ENCODE measurements at regions not wholly inside any gene's neighbourhood (a gene's known extent, or its start where the extent isn't known, plus 50 kb on each side); places are given as distances from the start of the nearest gene placed in this dataset.

GRCh38 chrX:7307720-7308119 is 159.8 kb upstream of the PUDP start:
- Mint-ChIP-seq H3K36me3 (peaks cover 5% of the 10 kb centered on the region), H3K9me3 (peaks cover under 1% of the 10 kb centered on the region), H3K4me1 (ENCODE audit: low read depth in 2 of 2) (no peaks in the 10 kb centered on the region), H3K4me3 (no peak overlapping the region), H3K27ac (no peak overlapping the region), H3K27me3 (no peaks in the 10 kb centered on the region)
- ATAC-seq (no peak), DNase-seq (ENCODE audit: low spot score) (no peak)

DNA sequence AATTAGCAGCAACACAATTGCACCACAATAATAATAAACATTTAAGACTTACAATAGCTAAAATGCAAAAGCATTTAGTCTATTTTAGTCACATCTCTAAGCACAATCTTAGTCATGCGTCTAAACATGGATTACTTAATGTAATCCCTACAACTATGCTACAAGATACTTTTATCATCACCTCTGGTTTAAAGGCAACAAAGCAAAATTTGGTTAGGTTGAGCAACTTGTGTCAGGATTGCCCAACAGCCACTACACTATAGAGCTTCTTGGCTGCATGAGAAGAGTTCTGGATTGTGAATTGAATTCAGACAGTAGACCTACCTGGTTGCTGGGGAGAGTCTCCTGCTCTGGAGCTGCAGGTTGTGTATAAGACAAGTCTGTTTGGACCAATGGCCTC is 146.5 kb upstream of the PUDP start:
- H3K27me3 Mint-ChIP-seq: no peaks in the 10 kb centered on the region
- H3K4me3 Mint-ChIP-seq: no peak overlapping the region
- no peak for ATAC-seq
- no peak for DNase-seq (ENCODE audit: low spot score)
- no peaks in the 10 kb centered on the region for H3K4me1 Mint-ChIP-seq (ENCODE audit: low read depth in 2 of 2)
- H3K9me3 Mint-ChIP-seq: no peaks in the 10 kb centered on the region
- H3K27ac Mint-ChIP-seq: no peak overlapping the region
- peaks cover 4% of the 10 kb centered on the region for H3K36me3 Mint-ChIP-seq

DNA sequence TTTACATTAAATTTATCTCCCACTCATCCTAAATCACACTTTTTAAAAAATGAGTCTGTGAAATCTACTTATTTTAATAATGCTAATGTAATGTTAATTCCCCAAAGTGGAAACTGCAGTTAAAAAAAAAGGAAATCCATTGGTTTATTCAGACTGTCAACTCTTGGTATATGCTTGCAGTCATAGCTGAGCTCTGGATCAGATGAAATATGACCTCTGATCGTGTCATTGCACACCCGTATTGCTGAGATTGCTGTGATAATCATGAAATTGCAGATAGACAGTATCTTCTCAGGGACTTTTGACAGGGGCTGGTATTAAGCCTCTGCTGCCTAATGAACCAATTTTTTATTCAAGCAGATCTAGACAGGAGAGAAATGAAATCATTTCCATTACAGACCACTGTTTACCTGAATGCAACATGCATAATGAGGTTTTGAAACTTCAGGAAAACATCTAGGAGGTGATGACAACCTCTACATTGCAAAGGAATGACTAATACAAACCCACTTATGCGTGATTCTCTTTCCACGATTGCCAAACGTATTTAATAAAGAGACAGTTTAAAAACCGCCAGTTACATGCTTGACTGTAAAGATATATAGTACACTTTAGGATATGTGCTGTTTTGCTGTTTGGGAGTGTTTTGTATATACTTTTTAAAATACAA is 138.3 kb upstream of the PUDP start:
- DNase-seq (ENCODE audit: low spot score): no peak
- no peak overlapping the region for H3K4me3 Mint-ChIP-seq
- H3K4me1 Mint-ChIP-seq (ENCODE audit: low read depth in 2 of 2): no peaks in the 10 kb centered on the region

GRCh38 chrX:7285765-7286164 is 137.8 kb upstream of the PUDP start:
- Mint-ChIP-seq H3K9me3 (no peaks in the 10 kb centered on the region), H3K27me3 (no peaks in the 10 kb centered on the region), H3K4me1 (ENCODE audit: low read depth in 2 of 2) (no peaks in the 10 kb centered on the region), H3K36me3 (no peaks in the 10 kb centered on the region), H3K27ac (no peak overlapping the region), H3K4me3 (no peak overlapping the region)
- DNase-seq (ENCODE audit: low spot score) (no peak), ATAC-seq (no peak)

More for the DNA sequence above, 138.3 kb upstream of the PUDP start:
- ATAC-seq: no peak
- Mint-ChIP-seq H3K27me3 (no peaks in the 10 kb centered on the region), H3K27ac (no peak overlapping the region), H3K9me3 (no peaks in the 10 kb centered on the region), H3K36me3 (no peaks in the 10 kb centered on the region)

- H3K9me3 Mint-ChIP-seq: no peaks in the 10 kb centered on the region
- H3K27me3 Mint-ChIP-seq: no peaks in the 10 kb centered on the region
- ATAC-seq (no peak), DNase-seq (ENCODE audit: low spot score) (no peak)
- H3K36me3 Mint-ChIP-seq: no peaks in the 10 kb centered on the region
- no peaks in the 10 kb centered on the region for H3K4me1 Mint-ChIP-seq (ENCODE audit: low read depth in 2 of 2)
- no peak overlapping the region for H3K4me3 Mint-ChIP-seq
- H3K27ac Mint-ChIP-seq: no peak overlapping the region
Observed at GRCh38 chrX:7283741-7284140, 135.8 kb upstream of the PUDP start.

DNA sequence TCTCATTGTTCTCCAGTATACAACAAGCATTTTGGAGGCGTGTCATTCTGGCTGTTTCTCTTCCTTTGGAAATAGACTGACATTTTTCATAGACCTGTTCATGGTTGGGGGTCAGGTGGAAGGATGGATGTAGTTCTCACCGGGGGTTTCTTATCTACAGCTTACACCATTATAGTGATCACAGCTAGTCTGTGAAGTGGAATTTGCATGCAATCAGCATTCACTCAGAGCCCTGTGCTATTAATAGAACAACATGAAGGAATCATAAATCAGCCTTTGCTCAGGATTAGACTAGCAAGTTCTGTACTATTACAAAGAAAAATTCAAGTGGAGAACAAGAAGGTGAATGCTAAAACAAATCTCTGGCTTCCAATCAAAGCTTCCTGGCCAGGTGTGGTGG is 132.6 kb upstream of the PUDP start:
- Mint-ChIP-seq H3K36me3 (no peaks in the 10 kb centered on the region), H3K4me1 (ENCODE audit: low read depth in 2 of 2) (no peaks in the 10 kb centered on the region), H3K4me3 (no peak overlapping the region), H3K27ac (no peak overlapping the region), H3K9me3 (no peaks in the 10 kb centered on the region), H3K27me3 (no peaks in the 10 kb centered on the region)
- no peak for ATAC-seq
- no peak for DNase-seq (ENCODE audit: low spot score)

- no peak overlapping the region for H3K27ac Mint-ChIP-seq
- no peak overlapping the region for H3K4me3 Mint-ChIP-seq
- ATAC-seq: no peak
- no peaks in the 10 kb centered on the region for H3K9me3 Mint-ChIP-seq
- no peak for DNase-seq (ENCODE audit: low spot score)
- no peaks in the 10 kb centered on the region for H3K36me3 Mint-ChIP-seq
- no peaks in the 10 kb centered on the region for H3K4me1 Mint-ChIP-seq (ENCODE audit: low read depth in 2 of 2)
- no peaks in the 10 kb centered on the region for H3K27me3 Mint-ChIP-seq
Observed at GRCh38 chrX:7272346-7272745, 124.4 kb upstream of the PUDP start.

DNA sequence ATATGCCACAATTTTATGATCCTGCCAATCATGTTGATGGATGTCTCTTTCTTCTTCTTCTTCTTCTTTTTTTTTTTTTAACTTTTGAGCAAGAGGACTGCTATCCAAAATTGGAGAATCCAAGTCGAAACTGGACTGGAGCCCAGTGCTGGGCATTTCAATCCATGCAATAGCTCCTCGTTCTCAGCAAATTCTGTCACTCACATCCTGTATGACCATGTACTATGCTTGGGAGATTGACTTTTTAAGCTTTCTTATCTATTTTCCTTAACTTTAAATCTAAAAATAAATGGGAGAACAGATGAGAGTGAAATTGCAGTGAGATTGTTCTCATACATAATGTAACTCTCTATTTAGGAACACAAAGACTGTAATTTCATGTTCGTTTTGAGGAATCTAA is 123.0 kb upstream of the PUDP start:
- ATAC-seq (no peak), DNase-seq (ENCODE audit: low spot score) (no peak)
- Mint-ChIP-seq H3K4me3 (no peak overlapping the region), H3K27me3 (no peaks in the 10 kb centered on the region), H3K27ac (no peak overlapping the region), H3K4me1 (ENCODE audit: low read depth in 2 of 2) (no peaks in the 10 kb centered on the region), H3K36me3 (no peaks in the 10 kb centered on the region), H3K9me3 (no peaks in the 10 kb centered on the region)

DNA sequence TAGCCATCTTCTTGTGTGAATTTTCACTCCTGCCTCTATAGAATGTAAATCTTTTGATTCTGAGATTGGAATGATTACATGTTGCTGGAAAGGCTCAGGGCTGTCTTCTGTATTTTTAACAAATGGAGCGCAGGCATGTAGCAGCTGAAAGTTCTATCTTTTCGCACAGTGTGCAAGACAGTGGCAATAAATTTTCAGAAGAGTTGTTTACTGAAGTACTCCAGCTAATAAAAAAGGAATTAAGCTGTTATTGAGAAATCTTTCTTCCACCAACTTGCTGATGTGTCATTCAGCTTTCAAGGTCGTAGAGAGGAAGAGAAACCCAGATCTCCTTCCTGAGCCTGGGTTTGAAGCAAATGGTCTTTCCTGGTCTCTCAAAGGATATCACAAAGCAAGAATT is 122.0 kb upstream of the PUDP start:
- Mint-ChIP-seq H3K36me3 (no peaks in the 10 kb centered on the region), H3K4me3 (no peak overlapping the region), H3K27ac (no peak overlapping the region), H3K4me1 (ENCODE audit: low read depth in 2 of 2) (no peaks in the 10 kb centered on the region), H3K27me3 (no peaks in the 10 kb centered on the region), H3K9me3 (no peaks in the 10 kb centered on the region)
- no peak for ATAC-seq
- no peak for DNase-seq (ENCODE audit: low spot score)

- H3K36me3 Mint-ChIP-seq: no peaks in the 10 kb centered on the region
- ATAC-seq: no peak
- no peak for DNase-seq (ENCODE audit: low spot score)
- no peak overlapping the region for H3K4me3 Mint-ChIP-seq
- H3K27me3 Mint-ChIP-seq: no peaks in the 10 kb centered on the region
- H3K4me1 Mint-ChIP-seq (ENCODE audit: low read depth in 2 of 2): no peaks in the 10 kb centered on the region
- no peak overlapping the region for H3K27ac Mint-ChIP-seq
- H3K9me3 Mint-ChIP-seq: no peaks in the 10 kb centered on the region
Observed at GRCh38 chrX:7269589-7269988, 121.6 kb upstream of the PUDP start.

GRCh38 chrX:7266288-7266687 is 118.3 kb upstream of the PUDP start:
- Mint-ChIP-seq H3K4me1 (ENCODE audit: low read depth in 2 of 2) (no peaks in the 10 kb centered on the region), H3K9me3 (no peaks in the 10 kb centered on the region), H3K4me3 (no peak overlapping the region), H3K27me3 (no peaks in the 10 kb centered on the region), H3K36me3 (peaks cover under 1% of the 10 kb centered on the region), H3K27ac (no peak overlapping the region)
- no peak for DNase-seq (ENCODE audit: low spot score)
- ATAC-seq: no peak

DNA sequence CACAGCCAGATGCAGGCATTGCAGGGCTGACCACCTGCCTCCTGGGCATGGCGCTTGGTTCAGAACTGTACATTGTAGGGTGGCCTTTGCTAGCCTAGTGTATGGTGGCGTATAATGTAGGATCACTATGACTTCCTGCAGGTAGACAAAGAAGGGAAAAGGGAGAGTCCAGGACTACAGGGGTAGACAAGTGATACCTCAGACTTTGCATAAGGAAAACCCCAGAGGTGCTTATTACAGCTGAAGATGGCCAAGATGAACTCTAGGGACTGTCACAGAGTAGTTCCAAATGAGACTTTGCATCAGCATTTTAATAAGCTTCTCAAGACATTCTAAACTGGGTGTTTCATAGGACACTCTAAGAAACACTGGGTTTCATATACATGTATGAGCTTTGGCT is 116.4 kb upstream of the PUDP start:
- Mint-ChIP-seq H3K4me1 (ENCODE audit: low read depth in 2 of 2) (no peaks in the 10 kb centered on the region), H3K27ac (no peak overlapping the region), H3K36me3 (peaks cover 5% of the 10 kb centered on the region), H3K9me3 (no peaks in the 10 kb centered on the region), H3K4me3 (no peak overlapping the region), H3K27me3 (no peaks in the 10 kb centered on the region)
- no peak for DNase-seq (ENCODE audit: low spot score)
- no peak for ATAC-seq

DNA sequence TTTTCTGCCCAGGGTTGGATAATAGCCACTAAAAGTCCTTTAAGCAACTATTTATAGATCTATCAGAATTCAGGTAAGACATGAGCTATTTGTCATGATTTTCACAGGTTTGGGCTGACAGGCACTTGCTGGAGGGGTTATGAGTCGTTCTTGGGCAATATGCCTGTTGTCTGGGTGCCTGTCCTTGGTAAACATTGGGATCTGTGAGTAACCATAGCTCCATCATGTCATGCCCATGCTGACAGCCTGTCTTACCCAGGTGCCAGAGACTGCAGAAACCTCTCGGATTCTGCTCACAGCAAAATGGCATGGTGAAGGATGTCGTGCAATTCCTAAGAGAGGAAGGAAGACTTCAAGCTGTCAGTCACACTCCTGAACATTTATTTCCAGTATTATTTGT is 116.0 kb upstream of the PUDP start:
- ATAC-seq: no peak
- H3K9me3 Mint-ChIP-seq: no peaks in the 10 kb centered on the region

DNA sequence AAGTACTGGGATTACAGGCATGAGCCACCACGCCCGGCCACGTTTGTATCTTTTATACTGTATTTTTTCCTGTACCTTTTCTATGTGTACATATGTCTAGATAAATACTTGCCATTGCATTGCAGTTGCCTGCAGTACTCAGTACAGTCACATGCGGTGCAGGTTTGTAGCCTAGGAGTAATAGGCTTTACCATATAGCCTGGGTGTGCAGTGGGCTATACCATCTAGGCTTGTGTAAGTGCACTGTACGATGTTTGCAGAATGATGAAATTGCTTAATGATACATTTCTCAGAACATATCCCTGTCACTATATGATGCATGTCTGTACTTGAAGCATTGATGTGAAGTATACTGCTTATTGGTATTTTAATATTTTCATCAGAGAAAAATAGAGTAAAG is 115.4 kb upstream of the PUDP start:
- no peak for ATAC-seq

More for the DNA sequence above, 116.0 kb upstream of the PUDP start:
- Mint-ChIP-seq H3K27me3 (no peaks in the 10 kb centered on the region), H3K4me1 (ENCODE audit: low read depth in 2 of 2) (no peaks in the 10 kb centered on the region), H3K4me3 (no peak overlapping the region), H3K27ac (no peak overlapping the region), H3K36me3 (peaks cover 5% of the 10 kb centered on the region)
- no peak for DNase-seq (ENCODE audit: low spot score)

GRCh38 chrX:7262551-7262950 is 114.6 kb upstream of the PUDP start:
- peaks cover 5% of the 10 kb centered on the region for H3K36me3 Mint-ChIP-seq
- H3K27me3 Mint-ChIP-seq: no peaks in the 10 kb centered on the region

More for the DNA sequence above, 115.4 kb upstream of the PUDP start:
- no peak overlapping the region for H3K4me3 Mint-ChIP-seq
- no peaks in the 10 kb centered on the region for H3K9me3 Mint-ChIP-seq
- no peak overlapping the region for H3K27ac Mint-ChIP-seq
- DNase-seq (ENCODE audit: low spot score): no peak
- H3K4me1 Mint-ChIP-seq (ENCODE audit: low read depth in 2 of 2): no peaks in the 10 kb centered on the region
- peaks cover 5% of the 10 kb centered on the region for H3K36me3 Mint-ChIP-seq
- no peaks in the 10 kb centered on the region for H3K27me3 Mint-ChIP-seq

More at GRCh38 chrX:7262551-7262950, 114.6 kb upstream of the PUDP start:
- Mint-ChIP-seq H3K4me1 (ENCODE audit: low read depth in 2 of 2) (no peaks in the 10 kb centered on the region), H3K9me3 (peaks cover 3% of the 10 kb centered on the region), H3K27ac (no peak overlapping the region), H3K4me3 (no peak overlapping the region)
- ATAC-seq: no peak
- no peak for DNase-seq (ENCODE audit: low spot score)
